ENCODE measurements at regions not wholly inside any gene's neighbourhood (a gene's known extent, or its start where the extent isn't known, plus 50 kb on each side); places are given as distances from the start of the nearest gene placed in this dataset.

GRCh38 chrX:39965051-39965573, 132.6 kb downstream of the BCOR start:
- TF ChIP-seq EZH2 (IDR thresholded peaks at IDR 0.05; ENCODE audit: insufficient read depth, poor library complexity, severe bottlenecking) (no peak), EZH2phosphoT487 (IDR thresholded peaks at IDR 0.05; ENCODE audit: insufficient read depth, low read depth) (no peak)
